OCI-LY7 (cell line): ENCODE measurements at regions not wholly inside any gene's neighbourhood (a gene's known extent, or its start where the extent isn't known, plus 50 kb on each side); places are given as distances from the start of the nearest gene placed in this dataset.
A peak's percentile ranks its signal among the peaks of the same experiment; 100 is the strongest.
"Not testable (repeated sequence)": the region's sequence is repeated elsewhere in the genome, so short reads cannot be mapped to it uniquely, and the experiment has no call there.

Experiments used
- BruUV-seq: library from RNA; stranded (reverse); fragments of 400-500 nt; replicated peaks from 2 replicates; lab custom pipeline; 2021; lab: Mats Ljungman, UMichigan
- CTCF ChIA-PET: fragments of 300-600 bp; sonication (Branson Sonifier 250); formaldehyde crosslinking; loops from one replicate; lab custom pipeline; 2022; ENCODE audit warnings: antibody characterized with exemption; ENCODE audit not compliant: unreplicated experiment; lab: Charles Lee
- POLR2A ChIA-PET: fragments of 300-600 bp; sonication (Branson Sonifier 250); formaldehyde crosslinking; loops from one replicate; lab custom pipeline; 2022; ENCODE audit warnings: antibody characterized with exemption; lab: Charles Lee
- DNase-seq: peaks from one replicate; pipeline ENCODE4 v3.0.0-alpha.2; 2015; ENCODE audit warnings: low spot score
- H2AFZ ChIP-seq: fragments of 200-600 bp; sonication (generic), shearing (Covaris generic); 2 replicates; pipeline ENCODE4 v1.6.1; 2014; ENCODE audit warnings: mild to moderate bottlenecking, antibody characterized with exemption, low read length, moderate library complexity
- H3K27ac ChIP-seq: fragments of 200-600 bp; sonication (generic); 2 replicates; pipeline ENCODE4 v1.5.1; 2014; ENCODE audit warnings: mixed run types, low read depth, mild to moderate bottlenecking, moderate library complexity, low read length, inconsistent platforms; ENCODE audit not compliant: poor library complexity, severe bottlenecking
- H3K36me3 ChIP-seq: fragments of 200-600 bp; sonication (generic); 2 replicates; pipeline ENCODE4 v1.6.1; 2014; ENCODE audit warnings: mild to moderate bottlenecking, antibody characterized with exemption, low read length, moderate library complexity, mixed read lengths; ENCODE audit not compliant: insufficient read depth
- H3K4me1 ChIP-seq: fragments of 200-600 bp; sonication (generic); 2 replicates; pipeline ENCODE4 v1.5.1; 2014; ENCODE audit warnings: mild to moderate bottlenecking, low read length; ENCODE audit not compliant: insufficient read depth, poor library complexity, severe bottlenecking
- H3K4me2 ChIP-seq: fragments of 200-600 bp; sonication (generic); 2 replicates; pipeline ENCODE4 v1.6.1; 2014; ENCODE audit warnings: mild to moderate bottlenecking, low read length
- H3K4me3 ChIP-seq: fragments of 200-600 bp; sonication (generic); 2 replicates; pipeline ENCODE4 v1.5.1; 2014; ENCODE audit warnings: mild to moderate bottlenecking, low read depth, low read length; ENCODE audit not compliant: poor library complexity, severe bottlenecking
- H3K79me2 ChIP-seq: fragments of 200-600 bp; sonication (generic); 2 replicates; pipeline ENCODE4 v1.6.1; 2016; ENCODE audit warnings: low read depth, mild to moderate bottlenecking, low read length, moderate library complexity, mixed read lengths; ENCODE audit not compliant: insufficient read depth
- H3K9me2 ChIP-seq: fragments of 200-600 bp; sonication (generic); 2 replicates; pipeline ENCODE4 v1.6.1; 2016; ENCODE audit warnings: mild to moderate bottlenecking, low read length, mixed read lengths; ENCODE audit not compliant: insufficient read depth
- H3K9me3 ChIP-seq: fragments of 200-600 bp; sonication (generic); 2 replicates; pipeline ENCODE4 v1.6.1; 2014; ENCODE audit warnings: mild to moderate bottlenecking, mixed run types, low read length, mixed read lengths
- H4K20me1 ChIP-seq: fragments of 200-600 bp; sonication (generic); 2 replicates; pipeline ENCODE4 v1.6.1; 2014; ENCODE audit warnings: mild to moderate bottlenecking, antibody characterized with exemption, low read length, moderate library complexity, mixed read lengths; ENCODE audit not compliant: insufficient read depth
- EZH2phosphoT487 ChIP-seq: fragments of 200-600 bp; sonication (generic); IDR thresholded peaks from 2 replicates; pipeline ENCODE4 v1.6.1; 2018; ENCODE audit warnings: low read depth, borderline replicate concordance, mild to moderate bottlenecking, mixed run types, antibody characterized with exemption, low read length, moderate library complexity, mixed read lengths
- intact Hi-C: fragments of 100-400 bp; cut with micrococcal nuclease; formaldehyde crosslinking; loops from one replicate; pipeline ENCODE4 v1.10.0; 2022; ENCODE audit not compliant: unreplicated experiment
- TF ChIP-seq, protein P1 (sequence below): fragments of 200-600 bp; sonication (generic); conservative IDR thresholded peaks from 2 replicates; pipeline ENCODE4 v1.5.1; 2014; ENCODE audit warnings: mild to moderate bottlenecking, antibody characterized with exemption, low read length, moderate library complexity, mixed read lengths

GRCh38 chr6:43883847-43884651, 114.0 kb downstream of the VEGFA start:
- ChIA-PET POLR2A (interaction anchor here (0.5 kb wide), 1 partner anchor 346 kb away, joined by 4 read pairs; no protein-coding TSS in a partner anchor), CTCF (interaction anchor here (1.3 kb wide), 1 partner anchor 10 kb away, joined by 3 read pairs; no protein-coding TSS in a partner anchor)
- H3K36me3 ChIP-seq, result no peaks in the 10 kb centered on the region
- no peaks in the 10 kb centered on the region for H3K79me2 ChIP-seq
- TF ChIP-seq, protein P1, sequence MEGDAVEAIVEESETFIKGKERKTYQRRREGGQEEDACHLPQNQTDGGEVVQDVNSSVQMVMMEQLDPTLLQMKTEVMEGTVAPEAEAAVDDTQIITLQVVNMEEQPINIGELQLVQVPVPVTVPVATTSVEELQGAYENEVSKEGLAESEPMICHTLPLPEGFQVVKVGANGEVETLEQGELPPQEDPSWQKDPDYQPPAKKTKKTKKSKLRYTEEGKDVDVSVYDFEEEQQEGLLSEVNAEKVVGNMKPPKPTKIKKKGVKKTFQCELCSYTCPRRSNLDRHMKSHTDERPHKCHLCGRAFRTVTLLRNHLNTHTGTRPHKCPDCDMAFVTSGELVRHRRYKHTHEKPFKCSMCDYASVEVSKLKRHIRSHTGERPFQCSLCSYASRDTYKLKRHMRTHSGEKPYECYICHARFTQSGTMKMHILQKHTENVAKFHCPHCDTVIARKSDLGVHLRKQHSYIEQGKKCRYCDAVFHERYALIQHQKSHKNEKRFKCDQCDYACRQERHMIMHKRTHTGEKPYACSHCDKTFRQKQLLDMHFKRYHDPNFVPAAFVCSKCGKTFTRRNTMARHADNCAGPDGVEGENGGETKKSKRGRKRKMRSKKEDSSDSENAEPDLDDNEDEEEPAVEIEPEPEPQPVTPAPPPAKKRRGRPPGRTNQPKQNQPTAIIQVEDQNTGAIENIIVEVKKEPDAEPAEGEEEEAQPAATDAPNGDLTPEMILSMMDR, result no peak
- no peak for TF ChIP-seq EZH2phosphoT487
- no peaks in the 10 kb centered on the region for H4K20me1 ChIP-seq
- no peaks in the 10 kb centered on the region for H3K9me3 ChIP-seq
- peak; percentile 81 for DNase-seq
- no TSS peak for BruUV-seq
- H3K4me3 ChIP-seq, result no peak overlapping the region
- H3K9me2 ChIP-seq, result no peaks in the 10 kb centered on the region
- no peak overlapping the region for H2AFZ ChIP-seq
- H3K4me1 ChIP-seq, result peaks cover 18% of the 10 kb centered on the region
- H3K27ac ChIP-seq, result peak overlapping the region; percentile 49
- intact Hi-C loops, result no loop called here
- peak overlapping the region; percentile 27 for H3K4me2 ChIP-seq

DNA sequence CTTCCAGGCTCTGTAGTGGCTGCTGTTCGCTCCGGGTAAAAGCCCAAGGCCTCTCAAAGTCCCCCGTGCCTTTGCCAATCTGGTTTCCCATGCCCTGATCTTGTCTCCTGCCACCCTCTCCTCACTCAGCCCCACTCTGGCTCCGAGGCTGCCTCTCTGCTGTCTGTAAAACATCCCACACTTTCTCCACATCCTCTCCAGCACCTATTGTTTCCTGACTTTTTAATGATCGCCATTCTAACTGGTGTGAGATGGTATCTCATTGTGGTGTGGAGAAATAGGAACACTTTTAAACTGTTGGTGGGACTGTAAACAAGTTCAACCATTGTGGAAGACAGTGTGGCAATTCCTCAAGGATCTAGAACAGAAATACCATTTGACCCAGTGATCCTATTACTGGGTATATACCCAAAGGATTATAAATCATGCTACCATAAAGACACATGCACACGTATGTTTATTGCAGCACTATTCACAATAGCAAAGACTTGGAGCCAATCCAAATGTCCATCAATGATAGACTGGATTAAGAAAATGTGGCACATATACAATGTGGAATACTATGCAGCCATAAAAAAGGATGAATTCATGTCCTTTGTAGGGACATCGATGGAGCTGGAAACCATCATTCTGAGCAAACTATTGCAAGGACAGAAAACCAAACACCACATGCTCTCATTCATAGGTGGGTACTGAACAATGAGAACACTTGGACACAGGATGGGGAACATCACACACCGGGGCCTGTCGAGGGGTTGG, 112.9 kb downstream of the VEGFA start:
- H3K9me2 ChIP-seq, intact Hi-C loops, H3K4me2 ChIP-seq, H3K36me3 ChIP-seq, DNase-seq, H4K20me1 ChIP-seq, BruUV-seq, H3K27ac ChIP-seq, CTCF ChIA-PET, H2AFZ ChIP-seq, H3K9me3 ChIP-seq, H3K79me2 ChIP-seq, H3K4me3 ChIP-seq: not testable (repeated sequence)
- POLR2A ChIA-PET, result interaction anchor here (0.6 kb wide), 1 partner anchor 445 kb away, joined by 6 read pairs; no protein-coding TSS in a partner anchor
- H3K4me1 ChIP-seq, result peaks cover 18% of the 10 kb centered on the region

- H3K4me1 ChIP-seq, result peaks cover 18% of the 10 kb centered on the region
- intact Hi-C loops, result no loop called here
- ChIA-PET CTCF (no interaction called here), POLR2A (no interaction called here)
- no peak overlapping the region for H3K4me3 ChIP-seq
- H3K9me3 ChIP-seq, result no peaks in the 10 kb centered on the region
- H3K79me2 ChIP-seq, result no peaks in the 10 kb centered on the region
- TF ChIP-seq, protein P1, result no peak
- no peak for TF ChIP-seq EZH2phosphoT487
- BruUV-seq, result no TSS peak
- H3K4me2 ChIP-seq, result no peak overlapping the region
- no peaks in the 10 kb centered on the region for H3K9me2 ChIP-seq
- H2AFZ ChIP-seq, result no peak overlapping the region
- no peaks in the 10 kb centered on the region for H4K20me1 ChIP-seq
- H3K27ac ChIP-seq, result no peak overlapping the region
- no peaks in the 10 kb centered on the region for H3K36me3 ChIP-seq
- no peak for DNase-seq
Measured at GRCh38 chr6:43880236-43881137, 110.5 kb downstream of the VEGFA start.
